HG03354 (cell line): ENCODE measurements at regions not wholly inside any gene's neighbourhood (a gene's known extent, or its start where the extent isn't known, plus 50 kb on each side); places are given as distances from the start of the nearest gene placed in this dataset.

Experiments used
- ATAC-seq: cut with Tn5 transposase; IDR thresholded peaks from one replicate; pipeline ENCODE4 v1.9.1; 2021; ENCODE audit warnings: mild to moderate bottlenecking; ENCODE audit not compliant: unreplicated experiment, poor library complexity, severe bottlenecking

GRCh38 chr15:100780208-100780800 lies 99.3 kb upstream of the ALDH1A3 start:
- no peak for ATAC-seq

GRCh38 chr15:100781061-100781960 lies 98.3 kb upstream of the ALDH1A3 start:
- no peak for ATAC-seq

GRCh38 chr15:100781961-100782530 lies 97.6 kb upstream of the ALDH1A3 start:
- no peak for ATAC-seq

GRCh38 chr15:100783291-100783690 lies 96.3 kb upstream of the ALDH1A3 start:
- ATAC-seq, result no peak

- ATAC-seq, result no peak
Measured at GRCh38 chr15:100783760-100784492, 95.7 kb upstream of the ALDH1A3 start.

GRCh38 chr15:100784493-100785180 lies 95.0 kb upstream of the ALDH1A3 start:
- ATAC-seq, result no peak

- ATAC-seq, result no peak
Measured at GRCh38 chr15:100785181-100786138, 94.2 kb upstream of the ALDH1A3 start.

- no peak for ATAC-seq
Measured at GRCh38 chr15:100786139-100786531, 93.5 kb upstream of the ALDH1A3 start.

GRCh38 chr15:100786901-100787566 lies 92.6 kb upstream of the ALDH1A3 start:
- no peak for ATAC-seq

GRCh38 chr15:100787567-100788417 lies 91.8 kb upstream of the ALDH1A3 start:
- no peak for ATAC-seq

GRCh38 chr15:100788418-100789105 lies 91.1 kb upstream of the ALDH1A3 start:
- no peak for ATAC-seq

GRCh38 chr15:100790786-100791265 lies 88.8 kb upstream of the ALDH1A3 start:
- no peak for ATAC-seq

GRCh38 chr15:100794008-100794407 lies 85.6 kb upstream of the ALDH1A3 start:
- ATAC-seq, result no peak

GRCh38 chr15:100801256-100801900 lies 78.3 kb upstream of the ALDH1A3 start:
- ATAC-seq, result no peak

GRCh38 chr15:100802421-100803170 lies 77.0 kb upstream of the ALDH1A3 start:
- ATAC-seq, result no peak

GRCh38 chr15:100803171-100803440 lies 76.5 kb upstream of the ALDH1A3 start:
- no peak for ATAC-seq
